ENCODE measurements at regions not wholly inside any gene's neighbourhood (a gene's known extent, or its start where the extent isn't known, plus 50 kb on each side); places are given as distances from the start of the nearest gene placed in this dataset.
"Not testable (repeated sequence)": the region's sequence is repeated elsewhere in the genome, so short reads cannot be mapped to it uniquely, and the experiment has no call there.

DNA sequence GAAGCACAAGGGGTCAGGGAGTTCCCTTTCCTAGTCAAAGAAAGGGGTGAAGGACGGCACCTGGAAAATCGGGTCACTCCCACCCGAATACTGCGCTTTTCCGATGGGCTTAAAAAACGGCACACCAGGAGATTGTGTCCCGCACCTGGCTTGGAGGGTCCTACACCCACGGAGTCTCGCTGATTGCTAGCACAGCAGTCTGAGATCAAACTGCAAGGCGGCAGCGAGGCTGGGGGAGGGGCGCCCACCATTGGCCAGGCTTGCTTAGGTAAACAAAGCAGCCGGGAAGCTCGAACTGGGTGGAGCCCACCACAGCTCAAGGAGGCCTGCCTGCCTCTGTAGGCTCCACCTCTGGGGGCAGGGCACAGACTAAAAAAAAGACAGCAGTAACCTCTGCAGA lies 303.3 kb upstream of the GRM3 start:
- peak in 1 of 2 experiments; percentile 54 for DNase-seq (ENCODE audit: low read depth in 1 of 2, low spot score in 2 of 2)
- not testable (repeated sequence) for H3K18ac ChIP-seq (ENCODE audit: extremely low read depth, low read length); H3K4me2 ChIP-seq (ENCODE audit: insufficient read depth in 1 of 2, low read depth in 2 of 2, low read length in 2 of 2)

More for the DNA sequence above, 303.3 kb upstream of the GRM3 start:
- CTCF ChIA-PET (ENCODE audit: partially characterized antibody); H3K4me1 ChIP-seq (replicated peaks in 1 of 4; ENCODE audit: control insufficient read depth in 3 of 4, insufficient read depth in 4 of 4, low read length in 3 of 4); H2AK5ac ChIP-seq (ENCODE audit: low read depth, low read length); H2AFZ ChIP-seq (ENCODE audit: low read length); H3K27ac ChIP-seq (ENCODE audit: low read depth, low read length); H4K91ac ChIP-seq (replicated peaks; ENCODE audit: insufficient read length, low read length); H3K4ac ChIP-seq (replicated peaks; ENCODE audit: insufficient read length, low read depth, low read length); H2BK12ac ChIP-seq (ENCODE audit: low read depth, low read length); H2BK120ac ChIP-seq (replicated peaks; ENCODE audit: low read depth, low read length); H3K9me3 ChIP-seq (ENCODE audit: insufficient read depth in 2 of 2, low read depth in 1 of 2, low read length in 1 of 2); H2BK5ac ChIP-seq (ENCODE audit: low read depth, low read length); H3K14ac ChIP-seq (ENCODE audit: insufficient read length); H3K9ac ChIP-seq (replicated peaks in 1 of 4; ENCODE audit: extremely low read depth in 1 of 4, low read depth in 3 of 4, low read length in 3 of 4); FAIRE-seq; H2BK15ac ChIP-seq (ENCODE audit: low read length); H4K5ac ChIP-seq (ENCODE audit: insufficient read length, low read depth, low read length); H4K8ac ChIP-seq (ENCODE audit: extremely low read depth, insufficient read depth, low read length); H3K23ac ChIP-seq (ENCODE audit: insufficient read length); H3K36me3 ChIP-seq (ENCODE audit: control insufficient read depth in 2 of 4, insufficient read depth in 4 of 4, low read length in 3 of 4); H2BK20ac ChIP-seq (ENCODE audit: low read length); H3K4me3 ChIP-seq (ENCODE audit: extremely low read depth in 1 of 4, insufficient read depth in 2 of 4, low read depth in 3 of 4, low read length in 4 of 4); H3K79me1 ChIP-seq (ENCODE audit: low read depth, low read length); H3K27me3 ChIP-seq (replicated peaks in 1 of 4; ENCODE audit: control insufficient read depth in 3 of 4, extremely low read depth in 1 of 4, insufficient read depth in 3 of 4, low read length in 3 of 4); H4K20me1 ChIP-seq (replicated peaks in 1 of 2; ENCODE audit: control insufficient read depth in 1 of 2, insufficient read depth in 2 of 2, low read length in 2 of 2); H3K79me2 ChIP-seq (ENCODE audit: control insufficient read depth in 1 of 2, insufficient read depth in 2 of 2, low read length in 2 of 2); H3K56ac ChIP-seq (replicated peaks; ENCODE audit: insufficient read length, low read depth, low read length); H3K23me2 ChIP-seq (ENCODE audit: low read depth, low read length): not testable (repeated sequence)
- POLR2A ChIA-PET (ENCODE audit: partially characterized antibody): interaction anchor here (1.1 to 1.4 kb wide), 2 partner anchors 20 to 28 kb away, joined by 3 read pairs; no protein-coding TSS in a partner anchor
- 61% methylated on average over 11 of the region's 14 CpGs; no CpG with 5 or more reads in 1 of the 2 experiments for WGBS, 2 experiments (ENCODE audit: extremely low coverage in 1 of 2, insufficient coverage in 1 of 2, insufficient read length in 1 of 2, insufficient replicate concordance in 2 of 2, low coverage in 1 of 2, low lambda C conversion rate in 2 of 2, missing lambda C conversion rate in 1 of 2)

Measured in H1 (cell line).